OCI-LY3 (cell line): ENCODE measurements at regions not wholly inside any gene's neighbourhood (a gene's known extent, or its start where the extent isn't known, plus 50 kb on each side); places are given as distances from the start of the nearest gene placed in this dataset.

Experiments used
- H2AFZ ChIP-seq: fragments of 200-600, 300-600 bp; shearing (Covaris generic); 2 replicates; pipeline ENCODE4 v1.6.0; 2014; ENCODE audit warnings: antibody characterized with exemption, low read depth, low read length
- H3K27ac ChIP-seq: fragments of 200-600, 300-600 bp; sonication (generic); 2 replicates; pipeline ENCODE4 v1.5.1; 2014; ENCODE audit warnings: mild to moderate bottlenecking, low read length, moderate library complexity, mixed read lengths
- H3K27me3 ChIP-seq: fragments of 200-600, 300-600 bp; sonication (generic); 2 replicates; pipeline ENCODE4 v1.6.1; 2014; ENCODE audit warnings: low read depth, low read length, mixed read lengths
- H3K36me3 ChIP-seq: fragments of 200-600, 300-600 bp; sonication (generic); replicated peaks from 2 replicates; pipeline ENCODE3; 2014; ENCODE audit warnings: low read depth, low read length, mixed read lengths
- H3K4me1 ChIP-seq: fragments of 300-600, 200-600 bp; sonication (generic); 2 replicates; pipeline ENCODE4 v1.6.1; 2014; ENCODE audit warnings: low read length, mixed read lengths
- H3K4me2 ChIP-seq: fragments of 200-600, 300-600 bp; sonication (generic); 2 replicates; pipeline ENCODE4 v1.6.1; 2014; ENCODE audit warnings: low read length, mixed read lengths
- H3K4me3 ChIP-seq: fragments of 300-600, 200-600 bp; sonication (generic); 2 replicates; pipeline ENCODE4 v1.5.1; 2014; ENCODE audit warnings: antibody characterized with exemption, mild to moderate bottlenecking, low read length, moderate library complexity
- H3K79me2 ChIP-seq: fragments of 300-600, 200-600 bp; shearing (Covaris generic); 2 replicates; pipeline ENCODE4 v1.6.1; 2014; ENCODE audit warnings: mild to moderate bottlenecking, low read length, mixed read lengths
- H3K9ac ChIP-seq: fragments of 300-600, 200-600 bp; shearing (Covaris generic); 2 replicates; pipeline ENCODE4 v1.6.0; 2014; ENCODE audit warnings: mild to moderate bottlenecking, low read length, moderate library complexity
- H3K9me3 ChIP-seq: fragments of 200-600, 300-600 bp; shearing (Covaris generic); 2 replicates; pipeline ENCODE4 v1.6.1; 2014; ENCODE audit warnings: low read length, mixed read lengths; ENCODE audit not compliant: insufficient read depth
- H4K20me1 ChIP-seq: fragments of 200-600, 300-600 bp; sonication (generic); 2 replicates; pipeline ENCODE4 v1.6.1; 2016; ENCODE audit warnings: low read length, mixed read lengths; ENCODE audit not compliant: insufficient read depth
- CTCF ChIP-seq: fragments of 200-600, 300-600 bp; sonication (generic); IDR thresholded peaks from 2 replicates; pipeline ENCODE4 v1.5.1; 2014; ENCODE audit warnings: antibody characterized with exemption, low read length, low read depth
- EZH2phosphoT487 ChIP-seq: fragments of 200-600 bp; shearing (Covaris generic); IDR thresholded peaks from 2 replicates; pipeline ENCODE4 v1.6.1; 2018; ENCODE audit warnings: antibody characterized with exemption, mixed run types, low read depth

DNA sequence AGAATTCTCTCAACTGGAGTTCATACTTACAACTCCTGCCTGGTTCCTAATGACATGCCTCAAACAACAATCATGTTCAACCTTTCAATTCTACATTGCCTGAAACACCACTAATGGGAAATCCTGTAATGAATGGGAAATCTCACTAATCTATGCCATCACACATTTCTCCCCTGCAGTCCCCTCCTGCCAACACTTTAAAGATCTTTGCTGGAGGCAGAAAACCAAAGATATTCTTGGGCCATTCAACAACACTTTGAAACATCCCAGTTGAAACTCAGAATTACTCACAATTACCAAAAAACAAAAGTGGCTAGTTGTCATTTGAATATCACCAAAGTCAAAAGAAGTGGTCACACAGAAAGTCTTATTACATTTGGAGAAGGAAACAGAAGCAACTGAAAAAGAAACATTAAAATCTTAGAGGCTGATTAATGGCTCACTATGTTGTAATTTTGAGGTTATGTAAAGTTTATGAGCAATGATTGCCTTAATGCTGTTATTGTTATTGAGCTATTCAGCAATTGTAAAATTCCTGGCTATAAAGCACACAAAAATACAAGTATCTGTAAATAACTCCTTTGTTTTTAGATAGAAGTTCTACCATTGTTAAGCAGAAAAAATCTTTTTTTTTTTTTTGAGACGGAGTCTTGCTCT is 313.4 kb upstream of the SLC30A5 start:
- Histone ChIP-seq H3K9me3 (no peaks in the 10 kb centered on the region), H2AFZ (no peak overlapping the region), H3K27ac (no peak overlapping the region), H4K20me1 (no peaks in the 10 kb centered on the region), H3K4me3 (no peak overlapping the region), H3K9ac (no peak overlapping the region), H3K4me1 (no peaks in the 10 kb centered on the region), H3K79me2 (no peaks in the 10 kb centered on the region), H3K27me3 (no peaks in the 10 kb centered on the region), H3K36me3 (no peaks in the 10 kb centered on the region), H3K4me2 (no peak overlapping the region)
- TF ChIP-seq CTCF = no peak
- TF ChIP-seq EZH2phosphoT487 = no peak

GRCh38 chr5:68793074-68793473 is 300.7 kb upstream of the SLC30A5 start:
- Histone ChIP-seq H3K4me3 (no peak overlapping the region), H3K27ac (no peak overlapping the region), H3K36me3 (no peaks in the 10 kb centered on the region), H3K4me2 (no peak overlapping the region), H3K9ac (no peak overlapping the region), H3K79me2 (no peaks in the 10 kb centered on the region), H4K20me1 (no peaks in the 10 kb centered on the region), H3K4me1 (no peaks in the 10 kb centered on the region), H2AFZ (no peak overlapping the region), H3K9me3 (no peaks in the 10 kb centered on the region), H3K27me3 (no peaks in the 10 kb centered on the region)
- TF ChIP-seq CTCF (no peak), EZH2phosphoT487 (no peak)

- no peaks in the 10 kb centered on the region for H3K9me3 ChIP-seq
- H3K36me3 ChIP-seq = no peaks in the 10 kb centered on the region
- no peaks in the 10 kb centered on the region for H4K20me1 ChIP-seq
- no peaks in the 10 kb centered on the region for H3K4me1 ChIP-seq
- H3K27me3 ChIP-seq = no peaks in the 10 kb centered on the region
- TF ChIP-seq EZH2phosphoT487 = no peak
- TF ChIP-seq CTCF = no peak
- H3K4me2 ChIP-seq = no peak overlapping the region
- no peaks in the 10 kb centered on the region for H3K79me2 ChIP-seq
- H3K27ac ChIP-seq = no peak overlapping the region
- no peak overlapping the region for H3K9ac ChIP-seq
- H2AFZ ChIP-seq = no peak overlapping the region
- H3K4me3 ChIP-seq = no peak overlapping the region
Observed at GRCh38 chr5:68793993-68794392, 299.8 kb upstream of the SLC30A5 start.

DNA sequence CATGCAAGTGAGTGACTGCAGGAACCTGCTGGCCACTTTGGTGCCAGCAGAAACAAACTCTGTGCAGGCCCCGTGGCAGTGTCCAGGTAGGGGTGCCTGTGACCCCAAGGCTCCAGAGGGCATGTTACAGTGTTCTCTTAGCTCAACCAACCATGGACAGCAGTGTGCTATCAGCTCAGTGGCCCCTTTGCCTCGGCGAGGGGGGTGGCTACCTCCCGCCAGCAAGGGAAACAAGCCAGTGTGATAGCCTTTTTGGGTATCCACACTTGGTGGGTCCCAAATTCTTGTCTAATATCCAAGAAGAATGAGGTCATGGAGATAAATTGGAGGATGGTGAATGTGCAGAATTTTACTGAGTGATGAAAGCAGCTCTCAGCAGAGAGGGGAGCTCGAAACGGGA is 298.6 kb upstream of the SLC30A5 start:
- no peak for TF ChIP-seq CTCF
- TF ChIP-seq EZH2phosphoT487 = no peak
- no peaks in the 10 kb centered on the region for H3K79me2 ChIP-seq
- H3K27me3 ChIP-seq = no peaks in the 10 kb centered on the region
- H3K9ac ChIP-seq = no peak overlapping the region
- no peaks in the 10 kb centered on the region for H3K9me3 ChIP-seq
- H3K4me3 ChIP-seq = no peak overlapping the region
- H4K20me1 ChIP-seq = no peaks in the 10 kb centered on the region
- no peaks in the 10 kb centered on the region for H3K4me1 ChIP-seq
- no peak overlapping the region for H2AFZ ChIP-seq
- H3K4me2 ChIP-seq = no peak overlapping the region
- no peaks in the 10 kb centered on the region for H3K36me3 ChIP-seq
- H3K27ac ChIP-seq = no peak overlapping the region
